Neural cell (in vitro differentiated cells): ENCODE measurements at regions not wholly inside any gene's neighbourhood (a gene's known extent, or its start where the extent isn't known, plus 50 kb on each side); places are given as distances from the start of the nearest gene placed in this dataset.

Experiments
- H2AFZ ChIP-seq: fragments of 200-600, 300-800 bp; sonication (generic), shearing (Covaris generic); 2 replicates; pipeline ENCODE4 v1.6.0; 2014; ENCODE audit warnings: low read depth, mild to moderate bottlenecking, antibody characterized with exemption, low read length, moderate library complexity
- H3F3A ChIP-seq: fragments of 200-600 bp; shearing (Covaris generic); 2 replicates; pipeline ENCODE4 v1.6.1; 2016; ENCODE audit warnings: mild to moderate bottlenecking, moderate library complexity, mixed read lengths, antibody characterized with exemption, low read length; ENCODE audit not compliant: insufficient read depth, poor library complexity, severe bottlenecking
- H3K27ac ChIP-seq: fragments of 200-600, 300-800 bp; sonication (generic), shearing (Covaris generic); 2 replicates; pipeline ENCODE4 v1.5.1; 2014; ENCODE audit warnings: mild to moderate bottlenecking, low read length, moderate library complexity
- H3K27me3 ChIP-seq: fragments of 300-800, 200-600 bp; sonication (generic), shearing (Covaris generic); 2 replicates; pipeline ENCODE4 v1.6.0; 2014; ENCODE audit warnings: mild to moderate bottlenecking, low read depth, low read length, moderate library complexity; ENCODE audit not compliant: insufficient read depth
- H3K36me3 ChIP-seq: fragments of 300-800, 200-600 bp; sonication (generic), shearing (Covaris generic); 2 replicates; pipeline ENCODE4 v1.5.1; 2014; ENCODE audit warnings: mild to moderate bottlenecking, antibody characterized with exemption, low read length, moderate library complexity; ENCODE audit not compliant: insufficient read depth
- H3K4me2 ChIP-seq: fragments of 300-800, 200-600 bp; sonication (generic), shearing (Covaris generic); 2 replicates; pipeline ENCODE4 v1.6.0; 2014; ENCODE audit warnings: mild to moderate bottlenecking, low read length
- H3K4me3 ChIP-seq: fragments of 300-800, 200-600 bp; sonication (generic), shearing (Covaris generic); 2 replicates; pipeline ENCODE4 v1.5.1; 2014; ENCODE audit warnings: mild to moderate bottlenecking, low read length, moderate library complexity
- H3K79me2 ChIP-seq: fragments of 200-600 bp; shearing (Covaris generic); replicated peaks from 2 replicates; pipeline ENCODE4 v1.6.0; 2014; ENCODE audit warnings: mild to moderate bottlenecking, low read length, moderate library complexity; ENCODE audit not compliant: insufficient read depth
- H3K9ac ChIP-seq: fragments of 300-800, 200-600 bp; sonication (generic), shearing (Covaris generic); 2 replicates; pipeline ENCODE4 v1.6.1; 2016; ENCODE audit warnings: mild to moderate bottlenecking, low read length, mixed read lengths
- H3K9me2 ChIP-seq: fragments of 200-600 bp; shearing (Covaris generic); 2 replicates; pipeline ENCODE4 v1.6.1; 2016; ENCODE audit warnings: mild to moderate bottlenecking, low read length, mixed read lengths; ENCODE audit not compliant: insufficient read depth
- H3K9me3 ChIP-seq: fragments of 200-600, 300-800 bp; sonication (generic), shearing (Covaris generic); 2 replicates; pipeline ENCODE4 v1.6.1; 2016; ENCODE audit warnings: mild to moderate bottlenecking, mixed run types, low read length, moderate library complexity, mixed read lengths
- H4K20me1 ChIP-seq: fragments of 200-600 bp; shearing (Covaris generic); 2 replicates; pipeline ENCODE4 v1.6.1; 2016; ENCODE audit warnings: mild to moderate bottlenecking, mixed run types; ENCODE audit not compliant: insufficient read depth
- EP300 ChIP-seq: fragments of 450-650 bp; conservative IDR thresholded peaks from 2 replicates; pipeline ENCODE4 v1.6.1; 2014; ENCODE audit warnings: antibody characterized with exemption, mild to moderate bottlenecking, moderate library complexity; ENCODE audit not compliant: poor library complexity, severe bottlenecking
- EZH2 ChIP-seq: fragments of 200-600, 300-800 bp; shearing (Covaris generic), sonication (generic); IDR thresholded peaks from 2 replicates; pipeline ENCODE4 v1.6.1; 2014; ENCODE audit warnings: antibody characterized with exemption, low read length, borderline replicate concordance, mild to moderate bottlenecking; ENCODE audit not compliant: insufficient read depth, poor library complexity, severe bottlenecking
- MXI1 ChIP-seq: fragments of 450-650 bp; conservative IDR thresholded peaks from 2 replicates; pipeline ENCODE4 v1.6.1; 2014; ENCODE audit warnings: antibody characterized with exemption, mild to moderate bottlenecking; ENCODE audit not compliant: poor library complexity, severe bottlenecking
- POLR2AphosphoS5 ChIP-seq: IDR thresholded peaks from 2 replicates; pipeline ENCODE4 v1.6.1; 2012
- RAD21 ChIP-seq: fragments of 450-650 bp; conservative IDR thresholded peaks from 2 replicates; pipeline ENCODE4 v1.6.1; 2014; ENCODE audit warnings: antibody characterized with exemption, mild to moderate bottlenecking, moderate library complexity
- SMC3 ChIP-seq: fragments of 450-650 bp; conservative IDR thresholded peaks from 2 replicates; pipeline ENCODE4 v1.6.1; 2014; ENCODE audit warnings: antibody characterized with exemption, mild to moderate bottlenecking, moderate library complexity; ENCODE audit not compliant: poor library complexity
- TAF1 ChIP-seq: IDR thresholded peaks from 2 replicates; pipeline ENCODE4 v1.6.1; 2012; ENCODE audit warnings: low read depth
- TF ChIP-seq, protein P1 (sequence below): fragments of 450-650 bp; IDR thresholded peaks from 2 replicates; pipeline ENCODE4 v1.5.1; 2014; ENCODE audit warnings: antibody characterized with exemption, mild to moderate bottlenecking, moderate library complexity; ENCODE audit not compliant: poor library complexity, severe bottlenecking
- TF ChIP-seq, protein P2 (sequence below): IDR thresholded peaks from 2 replicates; pipeline ENCODE4 v1.6.1; 2012; ENCODE audit warnings: borderline replicate concordance

GRCh38 chr13:86760620-86761019 is 910.6 kb upstream of the SLITRK5 start:
- Histone ChIP-seq H4K20me1 (no peaks in the 10 kb centered on the region), H3F3A (no peaks in the 10 kb centered on the region), H3K9me2 (no peaks in the 10 kb centered on the region), H3K27ac (no peak overlapping the region), H3K27me3 (no peaks in the 10 kb centered on the region), H3K9me3 (no peaks in the 10 kb centered on the region), H3K4me2 (no peak overlapping the region), H2AFZ (no peak overlapping the region), H3K9ac (no peak overlapping the region), H3K79me2 (no peaks in the 10 kb centered on the region), H3K4me3 (no peak overlapping the region), H3K36me3 (no peaks in the 10 kb centered on the region)
- TF ChIP-seq MXI1 (no peak), TAF1 (no peak), SMC3 (no peak), EP300 (no peak), RAD21 (no peak), POLR2AphosphoS5 (no peak)
- TF ChIP-seq, protein P1, sequence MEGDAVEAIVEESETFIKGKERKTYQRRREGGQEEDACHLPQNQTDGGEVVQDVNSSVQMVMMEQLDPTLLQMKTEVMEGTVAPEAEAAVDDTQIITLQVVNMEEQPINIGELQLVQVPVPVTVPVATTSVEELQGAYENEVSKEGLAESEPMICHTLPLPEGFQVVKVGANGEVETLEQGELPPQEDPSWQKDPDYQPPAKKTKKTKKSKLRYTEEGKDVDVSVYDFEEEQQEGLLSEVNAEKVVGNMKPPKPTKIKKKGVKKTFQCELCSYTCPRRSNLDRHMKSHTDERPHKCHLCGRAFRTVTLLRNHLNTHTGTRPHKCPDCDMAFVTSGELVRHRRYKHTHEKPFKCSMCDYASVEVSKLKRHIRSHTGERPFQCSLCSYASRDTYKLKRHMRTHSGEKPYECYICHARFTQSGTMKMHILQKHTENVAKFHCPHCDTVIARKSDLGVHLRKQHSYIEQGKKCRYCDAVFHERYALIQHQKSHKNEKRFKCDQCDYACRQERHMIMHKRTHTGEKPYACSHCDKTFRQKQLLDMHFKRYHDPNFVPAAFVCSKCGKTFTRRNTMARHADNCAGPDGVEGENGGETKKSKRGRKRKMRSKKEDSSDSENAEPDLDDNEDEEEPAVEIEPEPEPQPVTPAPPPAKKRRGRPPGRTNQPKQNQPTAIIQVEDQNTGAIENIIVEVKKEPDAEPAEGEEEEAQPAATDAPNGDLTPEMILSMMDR = no peak
- TF ChIP-seq, protein P2, sequence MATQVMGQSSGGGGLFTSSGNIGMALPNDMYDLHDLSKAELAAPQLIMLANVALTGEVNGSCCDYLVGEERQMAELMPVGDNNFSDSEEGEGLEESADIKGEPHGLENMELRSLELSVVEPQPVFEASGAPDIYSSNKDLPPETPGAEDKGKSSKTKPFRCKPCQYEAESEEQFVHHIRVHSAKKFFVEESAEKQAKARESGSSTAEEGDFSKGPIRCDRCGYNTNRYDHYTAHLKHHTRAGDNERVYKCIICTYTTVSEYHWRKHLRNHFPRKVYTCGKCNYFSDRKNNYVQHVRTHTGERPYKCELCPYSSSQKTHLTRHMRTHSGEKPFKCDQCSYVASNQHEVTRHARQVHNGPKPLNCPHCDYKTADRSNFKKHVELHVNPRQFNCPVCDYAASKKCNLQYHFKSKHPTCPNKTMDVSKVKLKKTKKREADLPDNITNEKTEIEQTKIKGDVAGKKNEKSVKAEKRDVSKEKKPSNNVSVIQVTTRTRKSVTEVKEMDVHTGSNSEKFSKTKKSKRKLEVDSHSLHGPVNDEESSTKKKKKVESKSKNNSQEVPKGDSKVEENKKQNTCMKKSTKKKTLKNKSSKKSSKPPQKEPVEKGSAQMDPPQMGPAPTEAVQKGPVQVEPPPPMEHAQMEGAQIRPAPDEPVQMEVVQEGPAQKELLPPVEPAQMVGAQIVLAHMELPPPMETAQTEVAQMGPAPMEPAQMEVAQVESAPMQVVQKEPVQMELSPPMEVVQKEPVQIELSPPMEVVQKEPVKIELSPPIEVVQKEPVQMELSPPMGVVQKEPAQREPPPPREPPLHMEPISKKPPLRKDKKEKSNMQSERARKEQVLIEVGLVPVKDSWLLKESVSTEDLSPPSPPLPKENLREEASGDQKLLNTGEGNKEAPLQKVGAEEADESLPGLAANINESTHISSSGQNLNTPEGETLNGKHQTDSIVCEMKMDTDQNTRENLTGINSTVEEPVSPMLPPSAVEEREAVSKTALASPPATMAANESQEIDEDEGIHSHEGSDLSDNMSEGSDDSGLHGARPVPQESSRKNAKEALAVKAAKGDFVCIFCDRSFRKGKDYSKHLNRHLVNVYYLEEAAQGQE = no peak

- no peaks in the 10 kb centered on the region for H3K9me3 ChIP-seq
- H3K9ac ChIP-seq = no peak overlapping the region
- H2AFZ ChIP-seq = no peak overlapping the region
- H4K20me1 ChIP-seq = no peaks in the 10 kb centered on the region
- no peaks in the 10 kb centered on the region for H3K79me2 ChIP-seq
- H3K36me3 ChIP-seq = no peaks in the 10 kb centered on the region
- no peaks in the 10 kb centered on the region for H3K27me3 ChIP-seq
- no peaks in the 10 kb centered on the region for H3K9me2 ChIP-seq
- H3F3A ChIP-seq = no peaks in the 10 kb centered on the region
- no peak overlapping the region for H3K4me2 ChIP-seq
- TF ChIP-seq TAF1 = no peak
- TF ChIP-seq EP300 = no peak
- no peak for TF ChIP-seq SMC3
- no peak for TF ChIP-seq RAD21
- TF ChIP-seq, protein P2 = no peak
- TF ChIP-seq MXI1 = no peak
- no peak for TF ChIP-seq POLR2AphosphoS5
- TF ChIP-seq, protein P1 = no peak
- no peak for TF ChIP-seq EZH2
- H3K27ac ChIP-seq = no peak overlapping the region
- no peak overlapping the region for H3K4me3 ChIP-seq
These were observed 905.7 kb upstream of the SLITRK5 start for GRCh38 chr13:86765462-86765861.
